ENCODE measurements at regions not wholly inside any gene's neighbourhood (a gene's known extent, or its start where the extent isn't known, plus 50 kb on each side); places are given as distances from the start of the nearest gene placed in this dataset.

GRCh38 chr10:78575400-78575799, 493.4 kb upstream of the ZMIZ1 start:
- Histone ChIP-seq H2BK15ac (replicated peaks; ENCODE audit: low read depth) (no peak overlapping the region), H3K4me3 (ENCODE audit: low read length) (no peak overlapping the region), H3K4me1 (ENCODE audit: control insufficient read depth, low read depth, low read length) (no peaks in the 10 kb centered on the region), H2AK5ac (ENCODE audit: low read length) (no peak overlapping the region), H3K36me3 (ENCODE audit: control insufficient read depth, insufficient read depth, low read length) (no peaks in the 10 kb centered on the region), H3K27ac (ENCODE audit: low read depth, low read length) (no peak overlapping the region), H4K5ac (ENCODE audit: low read length) (no peak overlapping the region), H3K79me2 (ENCODE audit: control insufficient read depth, insufficient read depth, low read length) (no peaks in the 10 kb centered on the region), H4K8ac (ENCODE audit: low read depth, low read length) (no peak overlapping the region), H3K18ac (ENCODE audit: low read length) (no peak overlapping the region), H3K56ac (ENCODE audit: low read length) (no peak overlapping the region), H3K79me1 (ENCODE audit: low read length) (no peaks in the 10 kb centered on the region), H3K27me3 (ENCODE audit: insufficient read depth, low read length, poor library complexity) (no peaks in the 10 kb centered on the region), H2BK5ac (ENCODE audit: low read length) (no peak overlapping the region), H2BK120ac (ENCODE audit: low read depth, low read length) (no peak overlapping the region), H3K9ac (ENCODE audit: low read length) (no peak overlapping the region), H3K4ac (ENCODE audit: low read depth, low read length) (no peak overlapping the region), H3K23ac (ENCODE audit: low read length) (no peak overlapping the region), H3K4me2 (ENCODE audit: low read length) (no peak overlapping the region)
- no CpG with 5 or more reads among the region's 6 CpGs for WGBS (ENCODE audit: extremely low coverage, insufficient coverage, low lambda C conversion rate)
- DNase-seq: no peak

- DNase-seq: no peak
- Histone ChIP-seq H4K8ac (ENCODE audit: low read depth, low read length) (no peak overlapping the region), H2AK5ac (ENCODE audit: low read length) (no peak overlapping the region), H3K4ac (ENCODE audit: low read depth, low read length) (no peak overlapping the region), H3K56ac (ENCODE audit: low read length) (no peak overlapping the region), H3K27ac (ENCODE audit: low read depth, low read length) (no peak overlapping the region), H3K9ac (ENCODE audit: low read length) (no peak overlapping the region), H3K4me1 (ENCODE audit: control insufficient read depth, low read depth, low read length) (no peaks in the 10 kb centered on the region), H2BK5ac (ENCODE audit: low read length) (no peak overlapping the region), H3K4me2 (ENCODE audit: low read length) (no peak overlapping the region), H3K23ac (ENCODE audit: low read length) (no peak overlapping the region), H3K18ac (ENCODE audit: low read length) (no peak overlapping the region), H2BK120ac (ENCODE audit: low read depth, low read length) (no peak overlapping the region), H2BK15ac (replicated peaks; ENCODE audit: low read depth) (no peak overlapping the region), H3K4me3 (ENCODE audit: low read length) (no peak overlapping the region), H4K5ac (ENCODE audit: low read length) (no peak overlapping the region), H3K79me2 (ENCODE audit: control insufficient read depth, insufficient read depth, low read length) (no peaks in the 10 kb centered on the region), H3K27me3 (ENCODE audit: insufficient read depth, low read length, poor library complexity) (no peaks in the 10 kb centered on the region), H3K79me1 (ENCODE audit: low read length) (no peaks in the 10 kb centered on the region), H3K36me3 (ENCODE audit: control insufficient read depth, insufficient read depth, low read length) (no peaks in the 10 kb centered on the region)
- no CpG with 5 or more reads among the region's 5 CpGs for WGBS (ENCODE audit: extremely low coverage, insufficient coverage, low lambda C conversion rate)
Measured at GRCh38 chr10:78576276-78576675, 492.5 kb upstream of the ZMIZ1 start.

GRCh38 chr10:78577712-78578111, 491.1 kb upstream of the ZMIZ1 start:
- Histone ChIP-seq H3K27me3 (ENCODE audit: insufficient read depth, low read length, poor library complexity) (no peaks in the 10 kb centered on the region), H2BK120ac (ENCODE audit: low read depth, low read length) (no peak overlapping the region), H3K4me2 (ENCODE audit: low read length) (no peak overlapping the region), H2AK5ac (ENCODE audit: low read length) (no peak overlapping the region), H3K18ac (ENCODE audit: low read length) (no peak overlapping the region), H4K5ac (ENCODE audit: low read length) (no peak overlapping the region), H2BK15ac (replicated peaks; ENCODE audit: low read depth) (no peak overlapping the region), H3K9ac (ENCODE audit: low read length) (no peak overlapping the region), H3K56ac (ENCODE audit: low read length) (no peak overlapping the region), H4K8ac (ENCODE audit: low read depth, low read length) (no peak overlapping the region), H3K79me1 (ENCODE audit: low read length) (no peaks in the 10 kb centered on the region), H3K4ac (ENCODE audit: low read depth, low read length) (no peak overlapping the region), H3K36me3 (ENCODE audit: control insufficient read depth, insufficient read depth, low read length) (no peaks in the 10 kb centered on the region), H3K27ac (ENCODE audit: low read depth, low read length) (no peak overlapping the region), H3K23ac (ENCODE audit: low read length) (no peak overlapping the region), H2BK5ac (ENCODE audit: low read length) (no peak overlapping the region), H3K79me2 (ENCODE audit: control insufficient read depth, insufficient read depth, low read length) (no peaks in the 10 kb centered on the region), H3K4me1 (ENCODE audit: control insufficient read depth, low read depth, low read length) (no peaks in the 10 kb centered on the region), H3K4me3 (ENCODE audit: low read length) (no peak overlapping the region)
- no peak for DNase-seq
- WGBS (ENCODE audit: extremely low coverage, insufficient coverage, low lambda C conversion rate): no CpG with 5 or more reads among the region's 5 CpGs

DNA sequence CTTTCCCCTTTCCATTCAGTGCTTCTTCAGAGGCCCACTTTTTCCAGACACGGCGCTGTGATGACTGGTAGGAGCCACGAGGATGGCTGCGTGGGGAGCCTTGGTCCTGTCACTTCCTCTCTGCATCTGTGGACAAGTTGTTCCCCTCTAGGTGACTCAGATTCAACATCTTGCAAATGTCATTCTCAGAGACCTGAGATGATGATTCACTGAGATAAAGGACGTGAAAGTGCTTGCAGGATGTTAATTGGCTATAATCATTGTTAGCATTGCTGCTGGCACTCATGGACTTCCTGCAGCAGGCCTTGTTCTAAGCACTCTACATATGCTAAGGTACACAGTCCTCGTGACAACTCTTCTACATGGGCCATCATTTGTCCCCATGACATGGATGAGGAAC, 489.8 kb upstream of the ZMIZ1 start:
- Histone ChIP-seq H2BK5ac (ENCODE audit: low read length) (no peak overlapping the region), H3K23ac (ENCODE audit: low read length) (no peak overlapping the region), H3K4me1 (ENCODE audit: control insufficient read depth, low read depth, low read length) (no peaks in the 10 kb centered on the region), H4K8ac (ENCODE audit: low read depth, low read length) (no peak overlapping the region), H2AK5ac (ENCODE audit: low read length) (no peak overlapping the region), H3K56ac (ENCODE audit: low read length) (no peak overlapping the region), H3K79me1 (ENCODE audit: low read length) (no peaks in the 10 kb centered on the region), H3K4me3 (ENCODE audit: low read length) (no peak overlapping the region), H2BK120ac (ENCODE audit: low read depth, low read length) (no peak overlapping the region), H4K5ac (ENCODE audit: low read length) (no peak overlapping the region), H3K9ac (ENCODE audit: low read length) (no peak overlapping the region), H3K36me3 (ENCODE audit: control insufficient read depth, insufficient read depth, low read length) (no peaks in the 10 kb centered on the region), H3K18ac (ENCODE audit: low read length) (no peak overlapping the region), H3K27ac (ENCODE audit: low read depth, low read length) (no peak overlapping the region), H2BK15ac (replicated peaks; ENCODE audit: low read depth) (no peak overlapping the region), H3K27me3 (ENCODE audit: insufficient read depth, low read length, poor library complexity) (no peaks in the 10 kb centered on the region), H3K79me2 (ENCODE audit: control insufficient read depth, insufficient read depth, low read length) (no peaks in the 10 kb centered on the region), H3K4me2 (ENCODE audit: low read length) (no peak overlapping the region), H3K4ac (ENCODE audit: low read depth, low read length) (no peak overlapping the region)
- DNase-seq: no peak
- no CpG with 5 or more reads among the region's 6 CpGs for WGBS (ENCODE audit: extremely low coverage, insufficient coverage, low lambda C conversion rate)

DNA sequence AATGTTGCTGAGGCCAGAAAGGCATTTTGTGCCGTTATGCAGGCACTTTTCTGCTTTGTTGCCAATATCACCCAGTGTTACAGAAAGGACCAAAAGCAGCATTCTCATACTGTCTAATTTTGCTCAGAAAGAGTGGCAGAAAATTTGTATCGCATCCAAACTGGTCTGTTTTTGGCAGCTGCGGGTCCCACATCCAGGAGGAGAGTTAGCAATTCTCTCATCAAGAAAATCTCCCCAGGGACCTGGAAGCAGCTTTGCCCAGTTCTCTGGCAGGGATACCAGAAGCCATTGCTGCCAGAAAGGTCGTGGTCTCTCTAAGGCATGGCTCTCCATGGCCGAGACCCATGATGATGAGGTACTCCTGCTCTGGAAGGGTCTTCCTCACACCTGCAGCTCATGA, 489.2 kb upstream of the ZMIZ1 start:
- no peak overlapping the region for H3K56ac ChIP-seq (ENCODE audit: low read length)
- WGBS (ENCODE audit: extremely low coverage, insufficient coverage, low lambda C conversion rate): no CpG with 5 or more reads among the region's 5 CpGs
- no peak overlapping the region for H3K4me2 ChIP-seq (ENCODE audit: low read length)
- no peak overlapping the region for H3K27ac ChIP-seq (ENCODE audit: low read depth, low read length)
- H3K79me1 ChIP-seq (ENCODE audit: low read length): no peaks in the 10 kb centered on the region
- H2BK120ac ChIP-seq (ENCODE audit: low read depth, low read length): no peak overlapping the region
- no peaks in the 10 kb centered on the region for H3K79me2 ChIP-seq (ENCODE audit: control insufficient read depth, insufficient read depth, low read length)
- DNase-seq: no peak
- no peak overlapping the region for H2AK5ac ChIP-seq (ENCODE audit: low read length)
- H2BK15ac ChIP-seq (replicated peaks; ENCODE audit: low read depth): no peak overlapping the region
- H4K8ac ChIP-seq (ENCODE audit: low read depth, low read length): no peak overlapping the region
- H3K9ac ChIP-seq (ENCODE audit: low read length): no peak overlapping the region
- no peak overlapping the region for H4K5ac ChIP-seq (ENCODE audit: low read length)
- no peak overlapping the region for H3K4ac ChIP-seq (ENCODE audit: low read depth, low read length)
- no peaks in the 10 kb centered on the region for H3K36me3 ChIP-seq (ENCODE audit: control insufficient read depth, insufficient read depth, low read length)
- H2BK5ac ChIP-seq (ENCODE audit: low read length): no peak overlapping the region
- no peak overlapping the region for H3K23ac ChIP-seq (ENCODE audit: low read length)
- no peaks in the 10 kb centered on the region for H3K4me1 ChIP-seq (ENCODE audit: control insufficient read depth, low read depth, low read length)
- no peak overlapping the region for H3K4me3 ChIP-seq (ENCODE audit: low read length)
- no peaks in the 10 kb centered on the region for H3K27me3 ChIP-seq (ENCODE audit: insufficient read depth, low read length, poor library complexity)
- no peak overlapping the region for H3K18ac ChIP-seq (ENCODE audit: low read length)

DNA sequence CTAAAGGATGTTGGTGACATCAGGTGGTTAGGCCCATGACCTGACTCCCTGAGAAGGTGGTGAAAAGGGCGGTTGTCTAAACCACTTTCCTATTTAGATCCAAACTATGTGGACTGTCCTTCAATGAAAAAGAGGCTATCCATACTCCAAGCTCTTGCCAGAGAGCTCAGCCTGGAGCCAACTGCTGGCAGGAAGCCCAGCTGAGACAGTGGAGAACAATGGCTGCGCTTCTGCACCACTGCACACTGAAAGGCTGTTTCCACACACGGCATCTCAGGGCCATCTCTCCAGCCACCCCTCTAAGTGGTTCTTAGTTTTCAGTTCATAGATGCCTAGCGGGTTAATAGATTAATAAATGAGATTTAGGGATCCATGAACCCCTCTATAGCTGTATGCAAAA, 488.8 kb upstream of the ZMIZ1 start:
- H2BK120ac ChIP-seq (ENCODE audit: low read depth, low read length): no peak overlapping the region
- no peaks in the 10 kb centered on the region for H3K27me3 ChIP-seq (ENCODE audit: insufficient read depth, low read length, poor library complexity)
- no CpG with 5 or more reads among the region's 4 CpGs for WGBS (ENCODE audit: extremely low coverage, insufficient coverage, low lambda C conversion rate)
- H4K5ac ChIP-seq (ENCODE audit: low read length): no peak overlapping the region
- H3K18ac ChIP-seq (ENCODE audit: low read length): no peak overlapping the region
- no peak overlapping the region for H2BK5ac ChIP-seq (ENCODE audit: low read length)
- no peak overlapping the region for H3K56ac ChIP-seq (ENCODE audit: low read length)
- H3K9ac ChIP-seq (ENCODE audit: low read length): no peak overlapping the region
- no peak overlapping the region for H3K27ac ChIP-seq (ENCODE audit: low read depth, low read length)
- no peak for DNase-seq
- no peaks in the 10 kb centered on the region for H3K79me1 ChIP-seq (ENCODE audit: low read length)
- no peaks in the 10 kb centered on the region for H3K79me2 ChIP-seq (ENCODE audit: control insufficient read depth, insufficient read depth, low read length)
- no peak overlapping the region for H2BK15ac ChIP-seq (replicated peaks; ENCODE audit: low read depth)
- H2AK5ac ChIP-seq (ENCODE audit: low read length): no peak overlapping the region
- no peaks in the 10 kb centered on the region for H3K4me1 ChIP-seq (ENCODE audit: control insufficient read depth, low read depth, low read length)
- H3K36me3 ChIP-seq (ENCODE audit: control insufficient read depth, insufficient read depth, low read length): no peaks in the 10 kb centered on the region
- H3K4me3 ChIP-seq (ENCODE audit: low read length): no peak overlapping the region
- H3K4ac ChIP-seq (ENCODE audit: low read depth, low read length): no peak overlapping the region
- H3K4me2 ChIP-seq (ENCODE audit: low read length): no peak overlapping the region
- H3K23ac ChIP-seq (ENCODE audit: low read length): no peak overlapping the region
- H4K8ac ChIP-seq (ENCODE audit: low read depth, low read length): no peak overlapping the region

Measured in mesendoderm (in vitro differentiated cells).